GM19328 (cell line): ENCODE measurements at regions not wholly inside any gene's neighbourhood (a gene's known extent, or its start where the extent isn't known, plus 50 kb on each side); places are given as distances from the start of the nearest gene placed in this dataset.
"Not testable (repeated sequence)": the region's sequence is repeated elsewhere in the genome, so short reads cannot be mapped to it uniquely, and the experiment has no call there.

ENCODE experiments used
- ATAC-seq: cut with Tn5 transposase; IDR thresholded peaks from one replicate; pipeline ENCODE4 v1.9.1; 2021; ENCODE audit warnings: mild to moderate bottlenecking, moderate library complexity; ENCODE audit not compliant: unreplicated experiment

DNA sequence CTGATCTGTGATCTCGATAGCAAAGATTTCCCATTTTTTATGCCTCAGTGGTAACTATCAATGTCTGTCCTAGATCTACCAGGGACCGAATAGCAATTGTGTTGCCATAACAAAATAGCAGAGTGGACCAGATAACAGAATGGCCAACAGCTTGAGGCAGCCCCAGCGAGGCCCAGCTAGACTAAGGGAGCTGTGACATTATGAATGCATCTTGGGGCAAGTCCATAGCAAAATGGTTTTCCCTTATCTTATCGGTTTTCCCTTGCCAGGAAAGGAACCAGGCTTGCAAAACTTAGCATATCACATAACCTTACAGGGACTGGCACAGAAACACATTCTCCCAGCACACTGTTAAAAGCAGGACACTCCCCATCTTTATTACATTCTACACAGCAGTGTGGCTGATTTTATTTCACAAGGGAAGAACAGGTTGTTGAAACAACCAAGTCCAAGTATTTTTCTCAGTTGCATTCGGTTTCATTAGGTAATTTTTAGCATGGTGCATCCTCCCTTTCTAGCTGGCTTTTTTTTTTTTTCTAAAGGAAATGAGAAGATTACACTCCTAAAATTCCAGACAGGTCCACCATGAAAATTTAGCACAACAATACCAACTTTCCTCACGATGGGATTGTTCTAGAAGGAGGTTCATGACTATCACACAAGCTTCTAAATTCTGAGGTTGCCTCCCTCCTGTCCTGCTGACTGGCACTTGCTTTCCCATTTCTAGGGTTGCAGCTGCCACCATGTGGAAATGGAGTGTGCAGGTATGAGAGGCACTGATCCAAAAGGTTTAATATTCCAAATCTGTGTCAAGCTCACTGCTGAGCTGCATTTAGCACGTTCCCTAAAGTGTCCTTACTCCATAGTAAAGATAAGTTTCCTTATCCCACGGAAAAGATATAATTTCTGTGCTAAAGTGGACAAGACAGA is 97.0 kb upstream of the SLC35G4 start:
- ATAC-seq, result no peak

DNA sequence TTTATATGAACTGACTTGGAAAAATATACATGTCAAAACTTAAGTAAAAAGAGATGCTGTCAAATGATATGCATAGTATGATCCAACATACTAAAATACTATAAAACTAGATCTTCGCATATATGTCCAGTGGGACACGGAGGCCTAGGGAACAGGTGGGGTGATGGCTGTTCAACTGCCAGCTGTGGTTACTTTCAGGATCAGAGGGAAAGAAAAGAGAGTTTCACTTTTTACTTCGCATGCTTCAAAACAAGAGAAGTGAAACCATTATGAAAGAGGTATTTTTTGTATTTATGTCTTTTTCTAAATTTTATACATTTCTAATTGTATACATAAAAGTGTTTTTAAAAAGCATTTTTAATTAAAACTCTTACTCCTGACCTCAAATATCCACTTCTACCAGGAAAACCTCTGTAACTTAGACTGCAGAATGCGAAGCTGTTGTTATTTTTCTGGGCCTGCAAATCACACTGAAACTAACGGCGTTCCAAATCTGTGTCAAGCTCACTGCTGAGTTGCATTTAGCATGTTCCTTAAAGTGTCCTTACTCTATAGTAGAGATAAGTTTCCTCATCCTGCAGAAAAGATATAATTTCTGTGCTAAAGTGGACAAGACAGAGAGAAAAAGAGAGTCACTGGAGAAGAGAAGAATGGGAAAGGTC is 97.8 kb upstream of the SLC35G4 start:
- ATAC-seq, result peak; percentile 71

DNA sequence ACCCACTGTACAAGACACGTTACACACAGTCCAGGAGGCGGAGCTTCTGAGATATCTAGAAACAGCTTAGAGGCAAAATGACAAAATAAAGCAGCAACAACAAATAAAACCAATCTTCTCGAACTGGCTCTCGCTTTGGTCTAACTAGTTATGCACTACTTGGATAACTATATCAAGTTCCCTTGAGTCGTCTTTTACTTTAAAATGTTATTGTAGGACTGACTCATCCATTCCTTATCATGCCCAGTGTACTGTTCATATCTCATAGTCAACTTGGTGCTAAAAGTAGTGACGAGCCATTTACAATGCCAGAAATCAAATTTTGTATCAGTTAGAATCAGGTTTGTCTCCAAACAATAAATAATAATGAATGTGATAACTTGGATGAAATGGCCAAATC is 102.5 kb upstream of the SLC35G4 start:
- ATAC-seq, result no peak

DNA sequence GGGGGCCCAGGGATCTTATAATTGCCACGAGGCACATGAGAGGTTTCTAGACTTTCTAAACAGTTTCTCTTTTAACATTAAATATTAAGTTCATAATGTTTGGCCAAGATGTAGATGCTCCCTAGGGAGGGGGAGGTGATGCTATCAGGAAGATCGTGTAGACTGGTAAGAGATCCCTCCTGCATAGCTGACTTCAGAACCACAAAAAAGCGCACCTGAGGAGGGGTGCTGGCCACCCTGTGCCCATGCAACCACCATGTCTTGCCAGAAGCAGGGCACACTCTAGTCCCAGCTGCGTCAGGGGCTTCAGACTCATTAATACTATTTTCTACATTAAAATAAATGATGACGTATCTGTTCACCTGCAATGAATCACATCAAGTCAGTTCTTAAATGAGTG is 103.4 kb upstream of the SLC35G4 start:
- ATAC-seq, result no peak

DNA sequence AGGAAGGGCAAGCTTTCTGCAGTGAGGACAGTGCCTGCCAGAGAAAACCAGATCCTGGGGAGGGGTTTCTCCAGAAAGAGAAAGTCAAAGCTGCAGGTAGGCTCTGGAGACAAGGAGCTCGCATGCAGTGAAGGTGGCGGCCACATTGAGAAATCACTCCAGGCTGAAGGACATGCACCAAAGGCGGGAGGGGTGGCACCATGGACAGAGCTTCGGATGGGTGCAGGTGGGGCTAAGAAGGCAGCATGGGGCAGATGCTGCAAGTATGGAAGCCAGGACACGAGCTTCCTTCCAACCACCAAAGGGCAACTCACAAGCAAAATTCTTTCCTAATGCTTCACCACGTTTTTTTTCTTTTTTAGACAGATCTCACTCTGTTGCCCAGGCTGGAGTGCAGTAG is 104.4 kb upstream of the SLC35G4 start:
- ATAC-seq, result no peak

DNA sequence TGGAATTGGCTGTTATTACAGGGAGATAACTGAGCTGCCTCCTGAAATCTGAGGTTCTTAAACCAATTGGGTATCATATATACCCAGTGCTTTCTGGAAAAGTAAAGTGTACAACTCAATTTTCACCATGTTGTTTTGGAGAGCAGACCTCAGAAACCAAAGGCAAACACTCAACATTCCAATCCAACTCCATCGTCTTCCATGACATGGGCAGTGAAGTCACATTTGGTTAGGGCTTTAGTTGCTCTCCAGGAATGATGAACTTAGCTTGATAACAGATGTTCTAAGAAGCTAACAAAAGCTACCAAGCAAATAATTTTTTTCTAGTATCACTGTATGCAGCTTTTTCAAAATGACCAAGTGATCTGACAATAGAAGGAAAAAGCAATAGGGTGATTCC is 107.0 kb upstream of the SLC35G4 start:
- no peak for ATAC-seq

DNA sequence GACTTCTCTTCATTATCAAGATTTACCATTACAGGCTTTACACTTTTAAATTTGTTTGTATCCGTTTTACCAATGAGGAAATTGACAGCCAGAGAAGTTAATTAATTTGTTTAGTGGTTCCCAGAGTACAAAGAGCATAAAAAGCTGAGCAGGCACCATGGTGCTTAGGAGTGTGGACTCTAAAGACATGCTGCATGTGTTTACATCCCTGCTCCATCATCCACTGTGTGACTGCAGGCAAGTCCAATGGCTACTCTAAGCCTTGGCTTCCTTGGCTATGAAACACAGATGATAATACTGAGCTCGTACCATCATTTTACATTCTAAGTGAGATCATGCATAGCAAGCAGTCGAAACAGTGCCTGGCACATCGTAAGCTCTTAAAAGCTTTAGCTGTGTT is 108.0 kb upstream of the SLC35G4 start:
- ATAC-seq, result no peak

DNA sequence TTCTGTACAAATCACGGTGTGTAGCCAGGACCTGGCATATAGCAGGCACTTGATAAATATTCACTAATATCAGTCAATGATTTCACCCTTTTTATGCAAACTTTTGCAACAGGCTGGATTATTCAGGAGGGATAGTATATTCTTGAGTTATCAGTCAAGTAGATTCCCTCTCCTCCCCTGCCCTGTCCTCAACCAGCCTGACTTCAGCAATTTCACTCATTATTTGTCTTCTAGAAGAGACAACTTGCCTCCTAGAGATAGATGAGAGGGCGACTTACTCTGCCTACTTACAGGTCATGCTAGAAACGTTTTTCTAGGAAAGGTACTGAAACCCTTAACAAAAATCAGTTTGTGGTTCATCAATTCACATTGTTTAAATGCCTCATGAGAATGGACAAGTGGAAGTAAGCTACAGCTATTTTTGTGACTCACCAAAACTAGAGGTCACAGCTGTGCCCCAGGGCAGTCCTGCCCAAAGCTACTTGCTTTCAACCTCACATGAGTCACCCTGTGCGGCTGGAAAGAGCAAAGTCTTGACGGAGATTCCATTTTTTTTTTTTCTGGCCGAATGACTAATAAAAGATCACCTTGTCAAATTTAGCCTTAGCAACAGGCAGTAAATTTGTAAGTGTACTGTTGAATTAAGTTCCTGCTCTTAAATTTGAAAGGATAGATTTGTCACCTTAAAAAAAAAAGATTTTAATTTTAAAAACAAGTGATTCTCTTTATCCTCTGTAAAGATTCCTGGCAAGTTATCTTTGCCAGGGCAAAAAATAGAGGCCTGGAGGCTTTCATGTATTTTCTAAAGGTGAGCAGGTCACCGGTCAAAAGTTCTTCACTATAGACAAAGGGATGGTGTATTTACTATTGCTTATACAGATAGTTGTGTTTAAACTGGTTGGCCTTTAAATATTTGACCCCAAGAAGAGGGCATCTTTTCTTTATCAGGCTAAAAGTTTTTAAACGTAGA is 109.0 kb upstream of the SLC35G4 start:
- no peak for ATAC-seq

DNA sequence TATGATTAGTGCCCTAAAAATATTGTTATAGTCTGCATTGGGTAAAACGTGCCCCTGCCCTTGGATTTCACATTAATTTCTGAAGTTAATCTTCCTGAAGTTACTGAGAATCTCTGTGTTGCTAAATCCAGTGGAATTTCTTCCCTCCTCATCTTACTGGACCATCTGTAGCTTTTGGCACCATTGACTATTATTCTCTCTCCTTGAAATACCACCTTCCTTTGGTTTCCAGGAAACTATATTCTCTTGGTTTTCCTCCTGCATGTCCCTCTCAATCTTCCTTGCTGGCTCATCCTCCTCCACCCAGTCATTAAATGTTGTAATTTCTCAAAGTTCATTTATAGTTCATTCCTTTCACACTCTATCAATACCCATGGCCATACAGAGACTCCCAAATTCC is 110.6 kb upstream of the SLC35G4 start:
- ATAC-seq, result no peak

DNA sequence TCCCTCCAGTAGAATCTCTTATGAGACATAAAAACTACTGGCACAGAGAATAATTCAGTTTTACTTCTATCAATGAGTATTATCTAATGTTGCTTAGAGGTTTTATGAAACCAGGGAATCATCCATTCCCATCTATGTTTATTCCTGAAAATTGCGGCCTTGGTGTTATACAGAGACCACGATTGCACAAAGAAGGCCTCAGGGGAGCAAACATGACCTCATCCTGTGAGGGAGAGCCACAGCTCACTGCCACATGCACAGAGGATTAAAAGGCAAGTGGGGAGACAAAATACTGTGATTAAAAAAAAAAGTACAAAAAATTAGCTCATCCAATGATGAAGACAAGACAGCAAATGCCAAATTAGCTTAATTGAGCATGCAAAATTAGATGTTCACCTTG is 111.8 kb upstream of the SLC35G4 start:
- ATAC-seq, result no peak

DNA sequence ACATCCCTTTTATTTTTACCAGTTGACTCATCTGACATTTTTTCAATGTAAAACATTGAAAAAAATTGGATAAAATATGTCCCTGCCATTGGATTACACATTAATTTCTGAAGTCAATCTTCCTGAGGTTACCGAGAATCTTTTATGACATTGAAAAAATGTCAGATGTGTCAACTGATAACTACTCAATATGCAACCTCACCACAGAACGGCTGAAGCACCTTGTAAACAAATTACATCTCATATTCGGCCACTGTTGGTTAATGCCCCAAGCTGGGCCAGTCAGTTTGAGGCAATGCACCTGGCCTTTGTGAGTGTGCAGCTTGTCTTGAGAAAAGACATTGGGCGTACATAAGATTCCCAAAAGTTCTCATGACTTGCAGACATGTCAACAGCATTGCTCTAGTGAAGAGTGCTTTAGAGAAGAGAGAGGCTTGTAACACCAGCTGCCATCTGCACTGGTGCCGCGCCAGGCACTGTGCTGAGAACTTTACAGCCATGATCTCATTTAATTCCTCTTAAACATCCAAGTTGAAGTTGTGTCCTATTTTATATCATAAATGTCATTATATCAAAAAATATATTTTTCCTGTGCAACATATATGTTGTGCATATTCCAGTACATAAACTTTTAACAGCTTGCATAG is 112.7 kb upstream of the SLC35G4 start:
- ATAC-seq, result no peak

DNA sequence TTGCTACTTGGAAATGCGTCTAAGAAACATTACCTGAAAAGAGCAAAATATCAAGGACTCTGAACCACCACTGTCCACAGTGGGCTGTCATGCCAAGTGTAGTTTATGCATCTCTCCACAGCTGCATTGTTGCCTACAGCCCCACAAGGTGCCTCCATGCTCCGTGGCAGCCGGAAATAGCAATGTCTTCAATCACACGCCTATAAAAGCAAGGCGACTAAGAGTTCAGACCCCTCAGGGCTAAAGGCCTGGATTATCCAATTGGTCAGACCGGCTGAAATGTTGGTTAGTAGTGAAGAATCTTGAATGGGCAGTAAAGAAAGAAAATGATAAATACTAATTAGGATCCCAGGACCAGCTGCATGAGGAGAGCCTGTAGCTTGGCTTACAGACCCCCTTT is 114.0 kb upstream of the SLC35G4 start:
- no peak for ATAC-seq

DNA sequence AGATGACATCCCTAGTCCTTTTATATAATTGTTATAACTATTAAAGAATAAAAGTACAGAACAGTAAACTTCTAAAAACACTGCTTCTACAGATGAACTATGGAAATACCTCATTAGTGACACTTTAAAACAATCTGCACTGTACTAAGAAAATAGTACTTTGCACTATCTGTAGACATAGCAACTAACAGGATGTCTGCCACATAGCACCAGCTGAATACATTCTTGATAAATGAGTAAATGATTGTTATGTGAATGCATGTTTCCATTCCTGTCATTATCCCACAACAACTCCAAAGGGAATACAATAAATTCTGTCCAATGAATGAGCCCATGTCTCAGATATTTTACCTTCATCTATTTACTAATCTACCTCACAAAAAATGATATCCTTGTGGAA is 115.3 kb upstream of the SLC35G4 start:
- no peak for ATAC-seq

DNA sequence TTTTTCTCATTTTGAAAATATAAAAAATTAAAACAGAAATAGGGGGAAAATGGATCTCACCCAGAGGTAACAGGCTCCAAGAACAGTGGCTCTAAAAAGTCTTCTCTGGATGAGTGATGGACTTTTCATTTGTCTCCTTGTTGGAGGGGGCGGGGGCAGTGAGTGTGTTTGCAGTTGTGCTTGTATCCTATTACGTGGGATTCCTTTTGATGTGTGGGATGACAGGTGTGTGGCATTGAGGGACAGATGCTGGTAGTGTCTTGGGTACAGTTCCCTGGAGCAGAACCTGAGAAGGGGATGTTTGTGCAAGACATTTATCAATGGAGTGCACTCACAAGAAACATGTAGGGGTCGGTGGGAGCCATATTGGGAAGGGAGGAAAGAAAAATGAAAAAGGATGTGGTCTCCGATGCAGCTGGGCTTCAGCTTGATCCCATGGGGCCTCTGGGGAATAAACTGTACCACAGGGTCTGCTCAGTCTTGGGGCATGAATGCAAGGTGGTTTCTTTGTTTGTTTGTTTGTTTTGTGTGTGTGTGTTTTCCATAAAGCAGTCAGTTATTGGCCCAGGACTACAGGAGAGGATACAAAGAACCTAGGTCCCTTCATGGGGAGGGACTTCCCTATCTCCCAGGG is 120.0 kb upstream of the SLC35G4 start:
- ATAC-seq, result no peak

DNA sequence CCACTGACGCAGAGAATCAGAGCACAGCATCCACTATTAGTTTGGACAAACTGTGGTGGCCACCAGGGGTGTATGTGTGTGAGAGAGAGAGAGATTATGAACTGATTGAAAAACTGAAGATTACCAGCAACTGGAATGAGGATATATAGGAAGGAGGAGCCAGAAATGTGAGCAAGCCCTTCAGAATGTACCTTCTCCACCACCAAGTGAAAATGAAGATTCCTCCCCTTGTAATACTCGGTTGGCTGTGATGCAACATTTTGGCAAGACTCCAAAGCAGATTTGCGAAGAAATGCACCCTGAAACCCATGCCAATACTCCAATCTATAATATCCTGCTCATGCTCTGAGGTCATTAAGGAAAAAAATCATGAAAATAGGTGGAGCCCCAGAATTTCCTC is 121.2 kb upstream of the SLC35G4 start:
- no peak for ATAC-seq

DNA sequence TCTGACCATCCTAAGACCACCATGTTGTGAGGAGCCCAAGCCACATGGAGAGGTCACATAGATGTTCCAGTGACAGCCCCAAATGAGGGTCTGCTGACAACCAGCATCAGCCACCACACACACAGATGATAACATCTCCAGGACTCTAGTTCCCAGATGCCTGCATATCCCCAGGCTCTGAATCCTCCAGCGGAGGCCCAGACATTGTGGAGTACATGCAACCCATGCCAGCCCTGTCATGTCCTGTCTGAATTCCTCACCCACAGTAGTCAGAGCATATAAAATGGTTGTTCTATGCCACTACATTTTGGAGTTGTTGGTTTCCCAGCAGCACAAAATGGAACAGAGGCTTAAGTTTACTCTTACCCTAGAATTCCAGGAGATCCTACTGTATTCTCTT is 122.0 kb upstream of the SLC35G4 start:
- ATAC-seq, result no peak

DNA sequence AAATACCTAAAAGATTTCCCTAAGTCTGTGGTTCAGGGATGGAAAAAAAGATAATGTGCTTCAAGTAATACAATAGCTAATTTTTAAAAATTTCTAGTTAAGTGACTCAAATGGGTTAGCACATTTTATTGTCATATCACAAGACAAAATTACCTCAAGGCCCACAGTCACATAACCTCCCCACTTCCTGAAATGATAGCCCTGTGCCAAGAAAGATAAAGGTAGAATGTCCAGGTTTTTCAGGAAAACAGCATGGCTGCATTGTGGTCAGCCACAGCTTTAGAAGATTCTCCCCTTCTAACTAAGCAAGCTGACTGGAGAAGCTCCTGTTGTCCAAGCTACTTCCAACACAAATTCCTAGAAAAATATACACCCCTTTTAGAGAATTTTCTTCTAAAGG is 127.1 kb upstream of the SLC35G4 start:
- ATAC-seq, result no peak

DNA sequence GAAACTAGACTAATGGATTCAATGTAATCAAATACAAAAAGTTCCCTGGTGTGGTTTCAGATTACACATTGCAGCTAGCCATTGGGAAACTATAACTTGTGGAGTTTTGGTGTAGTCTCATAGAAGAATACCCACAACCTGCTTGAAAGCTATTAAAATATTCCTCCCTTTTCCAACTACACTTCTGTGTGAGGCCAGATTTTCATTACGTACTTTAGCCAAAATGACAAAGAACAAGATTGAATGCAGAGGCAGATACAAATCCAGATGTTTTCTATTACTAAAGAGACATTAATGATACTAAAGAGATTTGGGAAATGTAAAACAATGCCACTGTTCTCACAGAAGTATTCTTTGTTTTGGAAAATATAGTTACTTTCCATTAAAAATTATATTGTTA is 128.7 kb upstream of the SLC35G4 start:
- no peak for ATAC-seq

DNA sequence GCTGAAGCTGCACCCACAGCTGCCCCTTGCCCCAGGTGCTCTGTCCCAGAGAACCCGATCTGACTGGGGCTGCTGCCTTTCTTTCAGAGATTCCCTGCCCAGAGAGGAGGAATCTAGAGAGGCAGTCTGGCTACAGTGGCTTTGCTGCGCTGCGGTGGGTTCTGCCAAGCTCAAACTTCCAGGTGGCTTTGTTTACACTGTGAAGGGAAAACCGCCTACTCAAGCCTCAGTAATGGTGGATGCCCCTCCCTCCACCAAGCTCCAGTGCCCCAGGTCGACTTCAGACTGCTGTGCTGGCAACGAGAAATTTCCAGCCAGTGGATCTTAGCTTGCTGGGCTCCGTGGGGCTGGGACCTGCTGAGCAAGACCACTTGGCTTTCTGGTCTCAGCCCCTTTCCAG is 130.4 kb upstream of the SLC35G4 start:
- ATAC-seq, result not testable (repeated sequence)

DNA sequence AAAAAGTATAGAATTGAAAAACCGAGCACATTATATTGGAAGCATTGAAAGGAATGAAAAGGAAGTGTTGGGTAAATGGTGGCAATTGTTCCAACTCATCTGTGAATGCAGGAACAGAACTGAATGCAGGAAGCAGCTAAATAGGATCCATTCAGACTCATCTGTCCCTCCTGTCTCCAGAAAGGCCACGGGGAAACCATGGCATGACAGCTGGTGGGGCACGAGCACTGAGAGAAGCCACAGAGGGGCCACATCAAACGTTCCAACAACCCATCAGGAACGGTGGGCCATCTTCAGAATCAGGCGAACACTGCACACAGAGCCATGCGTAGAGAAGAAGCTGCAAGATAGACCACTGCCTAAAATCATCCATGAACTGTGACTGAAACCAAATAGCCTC is 138.5 kb upstream of the SLC35G4 start:
- ATAC-seq, result no peak
